ENCODE measurements at regions not wholly inside any gene's neighbourhood (a gene's known extent, or its start where the extent isn't known, plus 50 kb on each side); places are given as distances from the start of the nearest gene placed in this dataset.
"Not testable (repeated sequence)": the region's sequence is repeated elsewhere in the genome, so short reads cannot be mapped to it uniquely, and the experiment has no call there.

- no peak overlapping the region for H3K27ac ChIP-seq (ENCODE audit: low read length)
- H2AFZ ChIP-seq (ENCODE audit: low read length): no peak overlapping the region
These were observed 107.3 kb upstream of the MDM1 start for GRCh38 chr12:68439368-68440045.

GRCh38 chr12:68440068-68440581 lies 108.0 kb upstream of the MDM1 start:
- H3K9me2 ChIP-seq (replicated peaks; ENCODE audit: insufficient read depth, low read length): no peaks in the 10 kb centered on the region
- no peak overlapping the region for H3K4me3 ChIP-seq (ENCODE audit: low read length)
- no peaks in the 10 kb centered on the region for H3K9me3 ChIP-seq (replicated peaks; ENCODE audit: insufficient read depth, low read length)
- no peak for TF ChIP-seq EZH2phosphoT487 (IDR thresholded peaks at IDR 0.05; ENCODE audit: low read length)
- no peak for TF ChIP-seq EZH2 (optimal IDR thresholded peaks at IDR 0.05; ENCODE audit: low read depth, low read length)
- no peak for TF ChIP-seq CTCF (IDR thresholded peaks at IDR 0.05; ENCODE audit: low read length)
- H3K27me3 ChIP-seq (replicated peaks; ENCODE audit: insufficient read depth, low read length): no peaks in the 10 kb centered on the region
- H3K4me2 ChIP-seq (ENCODE audit: low read depth, low read length): no peak overlapping the region
- no peaks in the 10 kb centered on the region for H3F3A ChIP-seq (ENCODE audit: insufficient read depth, low read length)
- no peak for DNase-seq
- no peaks in the 10 kb centered on the region for H3K79me2 ChIP-seq (ENCODE audit: low read length)
- no peak overlapping the region for H2AFZ ChIP-seq (ENCODE audit: low read length)
- H3K9ac ChIP-seq (ENCODE audit: low read length): no peak overlapping the region
- H3K4me1 ChIP-seq (ENCODE audit: low read length): no peaks in the 10 kb centered on the region
- no peaks in the 10 kb centered on the region for H4K20me1 ChIP-seq (ENCODE audit: insufficient read depth, low read length)
- H3K27ac ChIP-seq (ENCODE audit: low read length): no peak overlapping the region
- H3K36me3 ChIP-seq (replicated peaks; ENCODE audit: insufficient read depth, low read length): no peaks in the 10 kb centered on the region

More at GRCh38 chr12:68439368-68440045, 107.3 kb upstream of the MDM1 start:
- no peak for TF ChIP-seq EZH2phosphoT487 (IDR thresholded peaks at IDR 0.05; ENCODE audit: low read length)
- no peak for TF ChIP-seq CTCF (IDR thresholded peaks at IDR 0.05; ENCODE audit: low read length)
- TF ChIP-seq EZH2 (optimal IDR thresholded peaks at IDR 0.05; ENCODE audit: low read depth, low read length): no peak
- Histone ChIP-seq H3K36me3 (replicated peaks; ENCODE audit: insufficient read depth, low read length) (no peaks in the 10 kb centered on the region), H3K9me2 (replicated peaks; ENCODE audit: insufficient read depth, low read length) (no peaks in the 10 kb centered on the region), H4K20me1 (ENCODE audit: insufficient read depth, low read length) (no peaks in the 10 kb centered on the region), H3K79me2 (ENCODE audit: low read length) (no peaks in the 10 kb centered on the region), H3K9me3 (replicated peaks; ENCODE audit: insufficient read depth, low read length) (no peaks in the 10 kb centered on the region), H3K4me1 (ENCODE audit: low read length) (no peaks in the 10 kb centered on the region), H3K4me2 (ENCODE audit: low read depth, low read length) (no peak overlapping the region), H3F3A (ENCODE audit: insufficient read depth, low read length) (no peaks in the 10 kb centered on the region), H3K27me3 (replicated peaks; ENCODE audit: insufficient read depth, low read length) (no peaks in the 10 kb centered on the region), H3K4me3 (ENCODE audit: low read length) (no peak overlapping the region), H3K9ac (ENCODE audit: low read length) (no peak overlapping the region)
- DNase-seq: no peak

- Histone ChIP-seq H3K27ac (ENCODE audit: low read length) (no peak overlapping the region), H3F3A (ENCODE audit: insufficient read depth, low read length) (no peaks in the 10 kb centered on the region), H4K20me1 (ENCODE audit: insufficient read depth, low read length) (no peaks in the 10 kb centered on the region), H3K9me3 (replicated peaks; ENCODE audit: insufficient read depth, low read length) (no peaks in the 10 kb centered on the region), H3K27me3 (replicated peaks; ENCODE audit: insufficient read depth, low read length) (no peaks in the 10 kb centered on the region), H3K9ac (ENCODE audit: low read length) (no peak overlapping the region), H3K4me3 (ENCODE audit: low read length) (no peak overlapping the region), H3K4me2 (ENCODE audit: low read depth, low read length) (no peak overlapping the region), H3K9me2 (replicated peaks; ENCODE audit: insufficient read depth, low read length) (no peaks in the 10 kb centered on the region), H3K79me2 (ENCODE audit: low read length) (no peaks in the 10 kb centered on the region), H2AFZ (ENCODE audit: low read length) (no peak overlapping the region), H3K4me1 (ENCODE audit: low read length) (peaks cover 2% of the 10 kb centered on the region; the same call in 1 of the 2 replicates), H3K36me3 (replicated peaks; ENCODE audit: insufficient read depth, low read length) (no peaks in the 10 kb centered on the region)
- TF ChIP-seq EZH2phosphoT487 (IDR thresholded peaks at IDR 0.05; ENCODE audit: low read length): no peak
- no peak for TF ChIP-seq CTCF (IDR thresholded peaks at IDR 0.05; ENCODE audit: low read length)
- TF ChIP-seq EZH2 (optimal IDR thresholded peaks at IDR 0.05; ENCODE audit: low read depth, low read length): no peak
- no peak for DNase-seq
These were observed 109.0 kb upstream of the MDM1 start for GRCh38 chr12:68441167-68441566.

- H3K36me3 ChIP-seq (replicated peaks; ENCODE audit: insufficient read depth, low read length); H3F3A ChIP-seq (ENCODE audit: insufficient read depth, low read length); H3K4me3 ChIP-seq (ENCODE audit: low read length); H3K9ac ChIP-seq (ENCODE audit: low read length); H3K4me2 ChIP-seq (ENCODE audit: low read depth, low read length); H2AFZ ChIP-seq (ENCODE audit: low read length); DNase-seq; H3K9me3 ChIP-seq (replicated peaks; ENCODE audit: insufficient read depth, low read length); H3K79me2 ChIP-seq (ENCODE audit: low read length); H4K20me1 ChIP-seq (ENCODE audit: insufficient read depth, low read length); H3K9me2 ChIP-seq (replicated peaks; ENCODE audit: insufficient read depth, low read length); H3K27ac ChIP-seq (ENCODE audit: low read length); H3K27me3 ChIP-seq (replicated peaks; ENCODE audit: insufficient read depth, low read length): not testable (repeated sequence)
- H3K4me1 ChIP-seq (ENCODE audit: low read length): peaks cover 12% of the 10 kb centered on the region
These were observed 110.3 kb upstream of the MDM1 start for GRCh38 chr12:68442353-68442972.

- H2AFZ ChIP-seq (ENCODE audit: low read length); H3K79me2 ChIP-seq (ENCODE audit: low read length); H3K9me2 ChIP-seq (replicated peaks; ENCODE audit: insufficient read depth, low read length); H3K4me2 ChIP-seq (ENCODE audit: low read depth, low read length); H3K27ac ChIP-seq (ENCODE audit: low read length); H3F3A ChIP-seq (ENCODE audit: insufficient read depth, low read length); DNase-seq; H3K27me3 ChIP-seq (replicated peaks; ENCODE audit: insufficient read depth, low read length); H3K9ac ChIP-seq (ENCODE audit: low read length); H4K20me1 ChIP-seq (ENCODE audit: insufficient read depth, low read length); H3K4me3 ChIP-seq (ENCODE audit: low read length); H3K9me3 ChIP-seq (replicated peaks; ENCODE audit: insufficient read depth, low read length); H3K36me3 ChIP-seq (replicated peaks; ENCODE audit: insufficient read depth, low read length): not testable (repeated sequence)
- H3K4me1 ChIP-seq (ENCODE audit: low read length): peaks cover 23% of the 10 kb centered on the region
These were observed 111.5 kb upstream of the MDM1 start for GRCh38 chr12:68443695-68444094.

All from MM.1S (cell line).